ENCODE measurements at regions not wholly inside any gene's neighbourhood (a gene's known extent, or its start where the extent isn't known, plus 50 kb on each side); places are given as distances from the start of the nearest gene placed in this dataset.

DNA sequence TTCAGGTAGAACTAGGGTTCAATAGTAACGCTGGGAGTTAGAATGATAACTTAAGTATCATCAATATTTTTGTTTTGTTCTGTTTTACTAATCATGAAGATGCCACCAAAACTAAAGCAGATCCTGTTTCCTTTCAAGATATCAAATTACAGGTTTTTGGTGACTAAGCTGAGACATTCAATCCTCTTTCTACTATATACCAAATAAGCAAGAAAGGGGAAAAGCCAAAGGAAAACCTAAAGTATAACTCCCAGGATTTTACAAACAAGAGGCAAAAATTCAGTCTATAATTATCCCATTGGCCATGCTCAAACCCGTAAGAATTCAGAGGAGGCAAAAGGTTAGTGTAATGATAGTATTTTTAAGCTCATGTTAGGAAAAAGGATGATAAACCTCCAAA is 175.2 kb upstream of the CCDC150 start:
- Histone ChIP-seq H3K4me3 (ENCODE audit: low read length) (no peak overlapping the region), H3K27me3 (ENCODE audit: control insufficient read depth, low read length) (peaks cover 18% of the 10 kb centered on the region), H3F3A (ENCODE audit: control insufficient read depth, insufficient read depth) (no peaks in the 10 kb centered on the region), H3K4me1 (ENCODE audit: control insufficient read depth, low read length) (no peaks in the 10 kb centered on the region), H3K4me2 (ENCODE audit: low read length) (no peak overlapping the region), H4K20me1 (ENCODE audit: control insufficient read depth, insufficient read depth, low read depth, low read length) (no peaks in the 10 kb centered on the region), H3K79me2 (ENCODE audit: control insufficient read depth, low read length) (no peaks in the 10 kb centered on the region), H3K27ac (ENCODE audit: low read depth, low read length) (no peak overlapping the region), H3K9me3 (ENCODE audit: control insufficient read depth, insufficient read depth, low read length) (no peaks in the 10 kb centered on the region), H3K9me2 (replicated peaks; ENCODE audit: control insufficient read depth, low read length) (no peaks in the 10 kb centered on the region), H3K36me3 (ENCODE audit: control insufficient read depth, low read length) (no peaks in the 10 kb centered on the region)
- TF ChIP-seq EZH2phosphoT487 (IDR thresholded peaks at IDR 0.05; ENCODE audit: borderline replicate concordance, low read length) (no peak), CTCF (IDR thresholded peaks at IDR 0.05; ENCODE audit: low read depth, low read length, poor library complexity, severe bottlenecking) (no peak)

DNA sequence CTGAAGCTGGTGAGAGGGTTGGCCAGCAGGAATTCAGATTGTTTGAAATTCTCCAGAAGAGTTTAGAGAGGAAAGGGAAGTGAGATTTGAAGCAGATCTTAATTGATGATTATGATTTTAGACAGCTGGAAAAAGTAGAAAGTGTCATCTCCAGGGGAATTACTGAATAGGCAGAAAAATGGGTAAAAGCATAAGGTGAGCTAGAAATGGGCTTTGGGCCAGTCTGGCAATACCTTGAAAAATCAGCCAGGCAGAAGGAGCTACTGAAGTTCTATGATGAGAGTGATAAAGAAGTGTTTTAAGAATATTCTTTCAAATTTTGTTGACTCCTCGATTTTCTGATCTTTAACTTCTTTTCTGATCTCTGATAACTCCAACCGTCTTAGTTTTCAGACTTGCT is 172.9 kb upstream of the CCDC150 start:
- Histone ChIP-seq H3K4me3 (ENCODE audit: low read length) (no peak overlapping the region), H4K20me1 (ENCODE audit: control insufficient read depth, insufficient read depth, low read depth, low read length) (no peaks in the 10 kb centered on the region), H3F3A (ENCODE audit: control insufficient read depth, insufficient read depth) (no peaks in the 10 kb centered on the region), H3K4me2 (ENCODE audit: low read length) (no peak overlapping the region), H3K27me3 (ENCODE audit: control insufficient read depth, low read length) (peaks cover 8% of the 10 kb centered on the region), H3K9me2 (replicated peaks; ENCODE audit: control insufficient read depth, low read length) (no peaks in the 10 kb centered on the region), H3K27ac (ENCODE audit: low read depth, low read length) (no peak overlapping the region), H3K4me1 (ENCODE audit: control insufficient read depth, low read length) (no peaks in the 10 kb centered on the region), H3K79me2 (ENCODE audit: control insufficient read depth, low read length) (no peaks in the 10 kb centered on the region), H3K9me3 (ENCODE audit: control insufficient read depth, insufficient read depth, low read length) (no peaks in the 10 kb centered on the region), H3K36me3 (ENCODE audit: control insufficient read depth, low read length) (no peaks in the 10 kb centered on the region)
- no peak for TF ChIP-seq EZH2phosphoT487 (IDR thresholded peaks at IDR 0.05; ENCODE audit: borderline replicate concordance, low read length)
- TF ChIP-seq CTCF (IDR thresholded peaks at IDR 0.05; ENCODE audit: low read depth, low read length, poor library complexity, severe bottlenecking): no peak

DNA sequence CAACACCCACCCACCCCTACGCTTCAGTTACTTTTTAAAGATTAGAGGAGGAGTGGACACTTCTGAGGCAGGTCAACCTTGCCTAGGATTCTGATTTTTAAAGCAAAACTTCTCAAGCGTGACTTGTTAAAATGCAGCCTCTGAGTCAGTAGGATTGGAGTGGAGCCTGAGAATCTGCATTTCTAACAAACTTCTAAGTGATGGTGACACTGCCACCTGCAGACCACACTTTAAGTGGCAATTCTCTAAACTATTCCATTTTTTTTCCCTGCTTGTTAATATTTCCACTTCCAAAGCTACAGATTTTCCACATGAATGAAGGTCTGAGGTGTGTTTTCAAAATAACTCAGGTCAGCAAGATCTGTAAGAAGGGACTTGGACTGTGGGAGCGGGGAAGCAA is 171.1 kb upstream of the CCDC150 start:
- no peaks in the 10 kb centered on the region for H3F3A ChIP-seq (ENCODE audit: control insufficient read depth, insufficient read depth)
- TF ChIP-seq EZH2phosphoT487 (IDR thresholded peaks at IDR 0.05; ENCODE audit: borderline replicate concordance, low read length) (no peak), CTCF (IDR thresholded peaks at IDR 0.05; ENCODE audit: low read depth, low read length, poor library complexity, severe bottlenecking) (peak; percentile 52)
- H3K9me2 ChIP-seq (replicated peaks; ENCODE audit: control insufficient read depth, low read length): no peaks in the 10 kb centered on the region
- no peaks in the 10 kb centered on the region for H3K36me3 ChIP-seq (ENCODE audit: control insufficient read depth, low read length)
- H3K4me3 ChIP-seq (ENCODE audit: low read length): no peak overlapping the region
- H3K27me3 ChIP-seq (ENCODE audit: control insufficient read depth, low read length): peaks cover 5% of the 10 kb centered on the region; the same call in 1 of the 2 replicates
- no peaks in the 10 kb centered on the region for H3K9me3 ChIP-seq (ENCODE audit: control insufficient read depth, insufficient read depth, low read length)
- H4K20me1 ChIP-seq (ENCODE audit: control insufficient read depth, insufficient read depth, low read depth, low read length): no peaks in the 10 kb centered on the region
- H3K79me2 ChIP-seq (ENCODE audit: control insufficient read depth, low read length): no peaks in the 10 kb centered on the region
- no peaks in the 10 kb centered on the region for H3K4me1 ChIP-seq (ENCODE audit: control insufficient read depth, low read length)
- H3K27ac ChIP-seq (ENCODE audit: low read depth, low read length): no peak overlapping the region
- no peak overlapping the region for H3K4me2 ChIP-seq (ENCODE audit: low read length)

DNA sequence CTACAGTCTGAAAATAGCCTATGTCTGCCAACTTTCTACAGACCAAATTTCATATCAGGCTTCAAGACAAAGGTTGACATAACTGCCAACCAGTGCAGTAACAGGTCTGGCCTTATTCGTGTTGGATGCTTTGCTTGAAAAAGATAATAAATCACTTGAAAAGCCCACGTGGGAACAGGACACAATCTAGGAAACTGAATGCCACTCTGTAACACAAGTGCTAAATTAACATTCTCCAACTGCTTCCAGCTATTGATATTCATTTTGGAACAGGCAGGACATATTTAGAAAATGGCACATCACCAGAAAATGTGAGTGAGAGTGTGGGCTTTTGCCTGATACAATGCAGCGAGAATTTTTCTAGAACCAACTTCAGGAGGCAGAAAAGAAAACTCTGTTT is 165.9 kb upstream of the CCDC150 start:
- H3K9me2 ChIP-seq (replicated peaks; ENCODE audit: control insufficient read depth, low read length): no peaks in the 10 kb centered on the region
- H3K4me2 ChIP-seq (ENCODE audit: low read length): no peak overlapping the region
- no peaks in the 10 kb centered on the region for H4K20me1 ChIP-seq (ENCODE audit: control insufficient read depth, insufficient read depth, low read depth, low read length)
- no peak overlapping the region for H3K4me3 ChIP-seq (ENCODE audit: low read length)
- peaks cover under 1% of the 10 kb centered on the region; the same call in 1 of the 2 replicates for H3K27me3 ChIP-seq (ENCODE audit: control insufficient read depth, low read length)
- H3K4me1 ChIP-seq (ENCODE audit: control insufficient read depth, low read length): no peaks in the 10 kb centered on the region
- no peak overlapping the region for H3K27ac ChIP-seq (ENCODE audit: low read depth, low read length)
- no peaks in the 10 kb centered on the region for H3K79me2 ChIP-seq (ENCODE audit: control insufficient read depth, low read length)
- no peaks in the 10 kb centered on the region for H3F3A ChIP-seq (ENCODE audit: control insufficient read depth, insufficient read depth)
- no peaks in the 10 kb centered on the region for H3K9me3 ChIP-seq (ENCODE audit: control insufficient read depth, insufficient read depth, low read length)
- H3K36me3 ChIP-seq (ENCODE audit: control insufficient read depth, low read length): no peaks in the 10 kb centered on the region
- TF ChIP-seq EZH2phosphoT487 (IDR thresholded peaks at IDR 0.05; ENCODE audit: borderline replicate concordance, low read length) (no peak), CTCF (IDR thresholded peaks at IDR 0.05; ENCODE audit: low read depth, low read length, poor library complexity, severe bottlenecking) (no peak)

Measured in DOHH2 (cell line).